ENCODE measurements at regions not wholly inside any gene's neighbourhood (a gene's known extent, or its start where the extent isn't known, plus 50 kb on each side); places are given as distances from the start of the nearest gene placed in this dataset.
"Not testable (repeated sequence)": the region's sequence is repeated elsewhere in the genome, so short reads cannot be mapped to it uniquely, and the experiment has no call there.

GRCh38 chr12:25800101-25800500 lies 158.4 kb upstream of the RASSF8 start:
- Mint-ChIP-seq H3K36me3 (ENCODE audit: low read depth) (no peaks in the 10 kb centered on the region), H3K9me3 (no peaks in the 10 kb centered on the region), H3K4me3 (no peak overlapping the region), H3K4me1 (ENCODE audit: low read depth) (peaks cover 10% of the 10 kb centered on the region), H3K27ac (no peak overlapping the region), H3K27me3 (ENCODE audit: insufficient read depth) (peaks cover 2% of the 10 kb centered on the region)
- DNase-seq (ENCODE audit: low spot score) = no peak
- intact Hi-C loops (cut with micrococcal nuclease) = no loop called here

- no peaks in the 10 kb centered on the region for H3K9me3 Mint-ChIP-seq
- peaks cover 2% of the 10 kb centered on the region for H3K27me3 Mint-ChIP-seq (ENCODE audit: insufficient read depth)
- no peak overlapping the region for H3K4me3 Mint-ChIP-seq
- H3K27ac Mint-ChIP-seq = no peak overlapping the region
- intact Hi-C loops (cut with micrococcal nuclease) = no loop called here
- H3K4me1 Mint-ChIP-seq (ENCODE audit: low read depth) = peaks cover 26% of the 10 kb centered on the region
- H3K36me3 Mint-ChIP-seq (ENCODE audit: low read depth) = no peaks in the 10 kb centered on the region
- DNase-seq (ENCODE audit: low spot score) = no peak
These were observed 156.7 kb upstream of the RASSF8 start for GRCh38 chr12:25801734-25802133.

- no peak overlapping the region for H3K4me3 Mint-ChIP-seq
- H3K27me3 Mint-ChIP-seq (ENCODE audit: insufficient read depth) = peaks cover 2% of the 10 kb centered on the region
- H3K36me3 Mint-ChIP-seq (ENCODE audit: low read depth) = no peaks in the 10 kb centered on the region
- peaks cover 30% of the 10 kb centered on the region for H3K4me1 Mint-ChIP-seq (ENCODE audit: low read depth)
- no peak for DNase-seq (ENCODE audit: low spot score)
- intact Hi-C loops (cut with micrococcal nuclease) = no loop called here
- no peak overlapping the region for H3K27ac Mint-ChIP-seq
- no peaks in the 10 kb centered on the region for H3K9me3 Mint-ChIP-seq
These were observed 156.3 kb upstream of the RASSF8 start for GRCh38 chr12:25802143-25802542.

GRCh38 chr12:25803029-25803664 lies 155.3 kb upstream of the RASSF8 start:
- not testable (repeated sequence) for H3K9me3 Mint-ChIP-seq

GRCh38 chr12:25804286-25804685 lies 154.2 kb upstream of the RASSF8 start:
- intact Hi-C loops (cut with micrococcal nuclease); H3K36me3 Mint-ChIP-seq (ENCODE audit: low read depth); H3K4me3 Mint-ChIP-seq; DNase-seq (ENCODE audit: low spot score); H3K27me3 Mint-ChIP-seq (ENCODE audit: insufficient read depth); H3K27ac Mint-ChIP-seq; H3K9me3 Mint-ChIP-seq: not testable (repeated sequence)
- peaks cover 39% of the 10 kb centered on the region for H3K4me1 Mint-ChIP-seq (ENCODE audit: low read depth)

More at GRCh38 chr12:25803029-25803664, 155.3 kb upstream of the RASSF8 start:
- H3K36me3 Mint-ChIP-seq (ENCODE audit: low read depth); DNase-seq (ENCODE audit: low spot score); H3K4me3 Mint-ChIP-seq; intact Hi-C loops (cut with micrococcal nuclease); H3K27me3 Mint-ChIP-seq (ENCODE audit: insufficient read depth); H3K27ac Mint-ChIP-seq: not testable (repeated sequence)
- peaks cover 39% of the 10 kb centered on the region for H3K4me1 Mint-ChIP-seq (ENCODE audit: low read depth)

GRCh38 chr12:25806271-25806670 lies 152.2 kb upstream of the RASSF8 start:
- H3K36me3 Mint-ChIP-seq (ENCODE audit: low read depth) = no peaks in the 10 kb centered on the region
- H3K27me3 Mint-ChIP-seq (ENCODE audit: insufficient read depth) = no peaks in the 10 kb centered on the region
- peak overlapping the region; percentile 12 for H3K27ac Mint-ChIP-seq
- no peak overlapping the region for H3K4me3 Mint-ChIP-seq
- peaks cover 38% of the 10 kb centered on the region for H3K4me1 Mint-ChIP-seq (ENCODE audit: low read depth)
- intact Hi-C loops (cut with micrococcal nuclease) = loop anchor here (5.0 kb wide), 1 partner anchor 214 kb away; no protein-coding TSS in a partner anchor
- H3K9me3 Mint-ChIP-seq = peaks cover 14% of the 10 kb centered on the region
- DNase-seq (ENCODE audit: low spot score) = peak; percentile 8

- Mint-ChIP-seq H3K27me3 (ENCODE audit: insufficient read depth) (no peaks in the 10 kb centered on the region), H3K9me3 (peaks cover 14% of the 10 kb centered on the region), H3K27ac (no peak overlapping the region), H3K36me3 (ENCODE audit: low read depth) (no peaks in the 10 kb centered on the region), H3K4me1 (ENCODE audit: low read depth) (peaks cover 49% of the 10 kb centered on the region), H3K4me3 (no peak overlapping the region)
- no peak for DNase-seq (ENCODE audit: low spot score)
- intact Hi-C loops (cut with micrococcal nuclease) = loop anchor here (5.0 kb wide), 1 partner anchor 216 kb away; no protein-coding TSS in a partner anchor
These were observed 149.9 kb upstream of the RASSF8 start for GRCh38 chr12:25808604-25809003.

- H3K4me1 Mint-ChIP-seq (ENCODE audit: low read depth) = peaks cover 39% of the 10 kb centered on the region
- H3K36me3 Mint-ChIP-seq (ENCODE audit: low read depth) = no peaks in the 10 kb centered on the region
- no peak overlapping the region for H3K4me3 Mint-ChIP-seq
- DNase-seq (ENCODE audit: low spot score) = no peak
- intact Hi-C loops (cut with micrococcal nuclease) = no loop called here
- peaks cover 14% of the 10 kb centered on the region for H3K9me3 Mint-ChIP-seq
- no peaks in the 10 kb centered on the region for H3K27me3 Mint-ChIP-seq (ENCODE audit: insufficient read depth)
- H3K27ac Mint-ChIP-seq = no peak overlapping the region
These were observed 147.8 kb upstream of the RASSF8 start for GRCh38 chr12:25810683-25811082.

- H3K4me3 Mint-ChIP-seq = peak overlapping the region; percentile 6
- no peak overlapping the region for H3K27ac Mint-ChIP-seq
- peaks cover 2% of the 10 kb centered on the region for H3K27me3 Mint-ChIP-seq (ENCODE audit: insufficient read depth)
- peaks cover 33% of the 10 kb centered on the region for H3K4me1 Mint-ChIP-seq (ENCODE audit: low read depth)
- no peaks in the 10 kb centered on the region for H3K36me3 Mint-ChIP-seq (ENCODE audit: low read depth)
- peaks cover 14% of the 10 kb centered on the region for H3K9me3 Mint-ChIP-seq
- intact Hi-C loops (cut with micrococcal nuclease) = no loop called here
- no peak for DNase-seq (ENCODE audit: low spot score)
These were observed 146.8 kb upstream of the RASSF8 start for GRCh38 chr12:25811656-25812126.

GRCh38 chr12:25812295-25812694 lies 146.2 kb upstream of the RASSF8 start:
- Mint-ChIP-seq H3K36me3 (ENCODE audit: low read depth) (no peaks in the 10 kb centered on the region), H3K9me3 (peaks cover 14% of the 10 kb centered on the region)
- DNase-seq (ENCODE audit: low spot score) = no peak

GRCh38 chr12:25813843-25814242 lies 144.6 kb upstream of the RASSF8 start:
- no peak for DNase-seq (ENCODE audit: low spot score)
- H3K36me3 Mint-ChIP-seq (ENCODE audit: low read depth) = no peaks in the 10 kb centered on the region
- H3K4me1 Mint-ChIP-seq (ENCODE audit: low read depth) = peaks cover 20% of the 10 kb centered on the region
- peaks cover 6% of the 10 kb centered on the region for H3K9me3 Mint-ChIP-seq
- intact Hi-C loops (cut with micrococcal nuclease) = no loop called here
- H3K27ac Mint-ChIP-seq = no peak overlapping the region
- no peak overlapping the region for H3K4me3 Mint-ChIP-seq
- H3K27me3 Mint-ChIP-seq (ENCODE audit: insufficient read depth) = peaks cover 2% of the 10 kb centered on the region

More at GRCh38 chr12:25812295-25812694, 146.2 kb upstream of the RASSF8 start:
- peaks cover 2% of the 10 kb centered on the region for H3K27me3 Mint-ChIP-seq (ENCODE audit: insufficient read depth)
- no peak overlapping the region for H3K27ac Mint-ChIP-seq
- H3K4me1 Mint-ChIP-seq (ENCODE audit: low read depth) = peaks cover 27% of the 10 kb centered on the region
- no peak overlapping the region for H3K4me3 Mint-ChIP-seq
- intact Hi-C loops (cut with micrococcal nuclease) = no loop called here

GRCh38 chr12:25816637-25817036 lies 141.8 kb upstream of the RASSF8 start:
- Mint-ChIP-seq H3K36me3 (ENCODE audit: low read depth) (no peaks in the 10 kb centered on the region), H3K4me3 (no peak overlapping the region), H3K9me3 (no peaks in the 10 kb centered on the region), H3K4me1 (ENCODE audit: low read depth) (peaks cover 12% of the 10 kb centered on the region), H3K27me3 (ENCODE audit: insufficient read depth) (peaks cover 2% of the 10 kb centered on the region), H3K27ac (no peak overlapping the region)
- no peak for DNase-seq (ENCODE audit: low spot score)
- intact Hi-C loops (cut with micrococcal nuclease) = no loop called here

GRCh38 chr12:25817166-25817565 lies 141.3 kb upstream of the RASSF8 start:
- peaks cover 7% of the 10 kb centered on the region for H3K4me1 Mint-ChIP-seq (ENCODE audit: low read depth)
- H3K27ac Mint-ChIP-seq = no peak overlapping the region
- intact Hi-C loops (cut with micrococcal nuclease) = no loop called here
- H3K27me3 Mint-ChIP-seq (ENCODE audit: insufficient read depth) = peaks cover 2% of the 10 kb centered on the region
- no peaks in the 10 kb centered on the region for H3K9me3 Mint-ChIP-seq
- H3K36me3 Mint-ChIP-seq (ENCODE audit: low read depth) = no peaks in the 10 kb centered on the region
- no peak for DNase-seq (ENCODE audit: low spot score)
- H3K4me3 Mint-ChIP-seq = no peak overlapping the region
